ENCODE measurements at regions not wholly inside any gene's neighbourhood (a gene's known extent, or its start where the extent isn't known, plus 50 kb on each side); places are given as distances from the start of the nearest gene placed in this dataset.

DNA sequence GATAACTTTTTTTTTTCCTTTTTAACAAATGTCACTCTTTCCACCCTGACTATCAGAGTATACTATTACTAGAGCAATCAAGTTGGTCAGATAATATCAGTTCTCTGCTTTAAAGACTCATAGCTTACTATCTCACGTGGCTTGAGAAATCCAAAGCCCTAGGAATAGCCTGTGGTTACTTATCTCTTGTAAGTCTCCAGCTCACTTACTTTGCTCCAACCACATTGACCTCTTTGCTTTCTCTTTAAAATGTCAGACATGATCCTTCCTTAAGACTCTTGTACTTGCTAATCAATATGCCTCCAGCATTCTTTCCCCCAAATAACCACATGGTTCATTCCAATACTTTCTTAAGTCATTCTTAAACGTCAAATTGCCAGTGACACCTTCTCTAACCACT lies 1292.2 kb downstream of the REEP3 start:
- Histone ChIP-seq H3K4me3 (ENCODE audit: low read depth, low read length, poor library complexity, severe bottlenecking) (no peak overlapping the region), H3K9me3 (ENCODE audit: low read depth, low read length, poor library complexity, severe bottlenecking) (no peaks in the 10 kb centered on the region), H3K27me3 (replicated peaks; ENCODE audit: insufficient read depth, low read depth, low read length, poor library complexity) (no peaks in the 10 kb centered on the region), H3K36me3 (ENCODE audit: insufficient read depth, low read length, poor library complexity, severe bottlenecking) (no peaks in the 10 kb centered on the region), H3K4me1 (ENCODE audit: insufficient read depth, low read length, poor library complexity, severe bottlenecking) (no peaks in the 10 kb centered on the region), H3K27ac (ENCODE audit: low read depth, low read length, poor library complexity, severe bottlenecking) (no peak overlapping the region)
- intact Hi-C loops (cut with micrococcal nuclease; ENCODE audit: unreplicated experiment), result no loop called here
- POLR2A ChIA-PET (ENCODE audit: low non-redundant PET), result no interaction called here
- no TSS peak for BruUV-seq (replicated peaks)
- CTCF ChIA-PET, result no interaction called here
- TF ChIP-seq EZH2 (IDR thresholded peaks at IDR 0.05; ENCODE audit: borderline replicate concordance, low read depth, low read length, poor library complexity, severe bottlenecking), result no peak
- TF ChIP-seq, protein P1, sequence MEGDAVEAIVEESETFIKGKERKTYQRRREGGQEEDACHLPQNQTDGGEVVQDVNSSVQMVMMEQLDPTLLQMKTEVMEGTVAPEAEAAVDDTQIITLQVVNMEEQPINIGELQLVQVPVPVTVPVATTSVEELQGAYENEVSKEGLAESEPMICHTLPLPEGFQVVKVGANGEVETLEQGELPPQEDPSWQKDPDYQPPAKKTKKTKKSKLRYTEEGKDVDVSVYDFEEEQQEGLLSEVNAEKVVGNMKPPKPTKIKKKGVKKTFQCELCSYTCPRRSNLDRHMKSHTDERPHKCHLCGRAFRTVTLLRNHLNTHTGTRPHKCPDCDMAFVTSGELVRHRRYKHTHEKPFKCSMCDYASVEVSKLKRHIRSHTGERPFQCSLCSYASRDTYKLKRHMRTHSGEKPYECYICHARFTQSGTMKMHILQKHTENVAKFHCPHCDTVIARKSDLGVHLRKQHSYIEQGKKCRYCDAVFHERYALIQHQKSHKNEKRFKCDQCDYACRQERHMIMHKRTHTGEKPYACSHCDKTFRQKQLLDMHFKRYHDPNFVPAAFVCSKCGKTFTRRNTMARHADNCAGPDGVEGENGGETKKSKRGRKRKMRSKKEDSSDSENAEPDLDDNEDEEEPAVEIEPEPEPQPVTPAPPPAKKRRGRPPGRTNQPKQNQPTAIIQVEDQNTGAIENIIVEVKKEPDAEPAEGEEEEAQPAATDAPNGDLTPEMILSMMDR (conservative IDR thresholded peaks at IDR 0.05; ENCODE audit: low read depth, low read length), result no peak
- DNase-seq (ENCODE audit: low spot score), result no peak

DNA sequence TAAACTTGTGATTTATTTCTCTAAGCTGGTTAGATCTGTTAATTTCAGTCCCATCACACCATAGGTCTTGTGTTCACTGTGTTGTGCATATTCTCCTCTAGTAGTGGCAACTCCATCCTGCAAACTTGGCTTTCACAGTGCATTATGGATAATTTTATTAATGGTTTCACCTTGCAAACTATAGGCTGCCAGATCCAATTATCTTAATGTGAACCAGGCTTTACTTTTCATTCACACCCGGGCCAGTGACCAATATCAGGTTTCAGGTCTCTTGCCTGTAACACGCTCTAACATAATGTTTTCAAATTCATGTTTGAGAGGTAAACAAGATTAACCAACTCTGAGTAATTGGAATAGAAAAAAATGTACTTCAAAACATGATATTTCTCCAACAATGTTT lies 1293.0 kb downstream of the REEP3 start:
- Histone ChIP-seq H3K9me3 (ENCODE audit: low read depth, low read length, poor library complexity, severe bottlenecking) (no peaks in the 10 kb centered on the region), H3K27me3 (replicated peaks; ENCODE audit: insufficient read depth, low read depth, low read length, poor library complexity) (no peaks in the 10 kb centered on the region), H3K27ac (ENCODE audit: low read depth, low read length, poor library complexity, severe bottlenecking) (no peak overlapping the region), H3K4me1 (ENCODE audit: insufficient read depth, low read length, poor library complexity, severe bottlenecking) (no peaks in the 10 kb centered on the region), H3K4me3 (ENCODE audit: low read depth, low read length, poor library complexity, severe bottlenecking) (no peak overlapping the region), H3K36me3 (ENCODE audit: insufficient read depth, low read length, poor library complexity, severe bottlenecking) (no peaks in the 10 kb centered on the region)
- DNase-seq (ENCODE audit: low spot score), result no peak
- intact Hi-C loops (cut with micrococcal nuclease; ENCODE audit: unreplicated experiment), result no loop called here
- ChIA-PET CTCF (no interaction called here), POLR2A (ENCODE audit: low non-redundant PET) (no interaction called here)
- no TSS peak for BruUV-seq (replicated peaks)
- TF ChIP-seq EZH2 (IDR thresholded peaks at IDR 0.05; ENCODE audit: borderline replicate concordance, low read depth, low read length, poor library complexity, severe bottlenecking), result no peak
- TF ChIP-seq, protein P1 (conservative IDR thresholded peaks at IDR 0.05; ENCODE audit: low read depth, low read length), result no peak

DNA sequence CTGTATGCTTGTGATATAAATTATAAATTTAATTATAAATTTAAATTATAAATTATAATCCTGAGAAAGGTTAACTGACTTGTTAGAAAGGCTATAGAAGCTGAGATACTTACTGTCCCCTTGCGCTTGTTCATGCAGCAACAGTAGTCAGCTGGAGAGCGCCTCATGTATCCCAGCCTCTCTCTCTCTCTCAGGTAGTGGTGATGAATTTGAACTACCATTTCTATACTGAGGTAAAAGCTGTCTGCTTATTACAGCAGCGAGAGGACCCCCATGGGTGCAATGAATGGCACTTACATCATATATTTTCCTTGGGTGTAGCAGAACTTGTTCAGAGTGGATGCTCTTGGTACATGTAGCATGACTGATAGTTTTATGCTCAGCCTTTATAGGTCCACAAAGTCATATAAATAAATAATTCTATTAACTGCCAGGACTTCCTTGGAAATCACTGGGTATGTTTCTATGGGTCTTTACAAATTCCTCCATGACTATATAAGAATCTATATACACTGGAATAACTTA lies 1308.7 kb downstream of the REEP3 start:
- H3K9me3 ChIP-seq (ENCODE audit: low read depth, low read length, poor library complexity, severe bottlenecking), result no peaks in the 10 kb centered on the region
- TF ChIP-seq, protein P1 (conservative IDR thresholded peaks at IDR 0.05; ENCODE audit: low read depth, low read length), result no peak
- no peak for TF ChIP-seq EZH2 (IDR thresholded peaks at IDR 0.05; ENCODE audit: borderline replicate concordance, low read depth, low read length, poor library complexity, severe bottlenecking)
- H3K4me3 ChIP-seq (ENCODE audit: low read depth, low read length, poor library complexity, severe bottlenecking), result no peak overlapping the region
- POLR2A ChIA-PET (ENCODE audit: low non-redundant PET), result no interaction called here
- intact Hi-C loops (cut with micrococcal nuclease; ENCODE audit: unreplicated experiment), result no loop called here
- H3K36me3 ChIP-seq (ENCODE audit: insufficient read depth, low read length, poor library complexity, severe bottlenecking), result no peaks in the 10 kb centered on the region
- DNase-seq (ENCODE audit: low spot score), result no peak
- H3K4me1 ChIP-seq (ENCODE audit: insufficient read depth, low read length, poor library complexity, severe bottlenecking), result no peaks in the 10 kb centered on the region
- no peak overlapping the region for H3K27ac ChIP-seq (ENCODE audit: low read depth, low read length, poor library complexity, severe bottlenecking)
- CTCF ChIA-PET, result no interaction called here
- no TSS peak for BruUV-seq (replicated peaks)
- no peaks in the 10 kb centered on the region for H3K27me3 ChIP-seq (replicated peaks; ENCODE audit: insufficient read depth, low read depth, low read length, poor library complexity)

All from A673 (cell line).